GM19043 (cell line): ENCODE measurements at regions not wholly inside any gene's neighbourhood (a gene's known extent, or its start where the extent isn't known, plus 50 kb on each side); places are given as distances from the start of the nearest gene placed in this dataset.
"Not testable (repeated sequence)": the region's sequence is repeated elsewhere in the genome, so short reads cannot be mapped to it uniquely, and the experiment has no call there.

ENCODE experiments used
- ATAC-seq: cut with Tn5 transposase; IDR thresholded peaks from one replicate; pipeline ENCODE4 v1.9.1; 2021; ENCODE audit warnings: low read depth; ENCODE audit not compliant: unreplicated experiment

DNA sequence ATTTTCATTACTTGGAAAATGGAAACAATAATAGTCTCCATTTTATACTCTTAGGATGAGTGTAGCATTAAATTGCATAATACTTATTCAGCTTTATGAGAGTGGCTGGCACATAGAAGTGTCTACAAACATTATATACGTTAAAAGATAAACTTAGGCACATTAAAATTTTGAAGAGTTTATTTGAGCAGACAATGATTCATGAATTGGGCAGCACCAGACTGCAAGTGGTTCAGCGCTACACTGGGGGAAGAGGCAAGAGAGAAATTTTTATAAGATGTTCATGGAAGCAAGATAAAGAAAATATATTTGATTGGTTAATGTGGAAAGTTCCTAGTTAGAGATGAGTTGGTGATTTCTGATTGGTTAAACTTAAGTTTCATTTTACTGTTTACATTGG lies 243.7 kb downstream of the RASEF start:
- ATAC-seq: no peak

DNA sequence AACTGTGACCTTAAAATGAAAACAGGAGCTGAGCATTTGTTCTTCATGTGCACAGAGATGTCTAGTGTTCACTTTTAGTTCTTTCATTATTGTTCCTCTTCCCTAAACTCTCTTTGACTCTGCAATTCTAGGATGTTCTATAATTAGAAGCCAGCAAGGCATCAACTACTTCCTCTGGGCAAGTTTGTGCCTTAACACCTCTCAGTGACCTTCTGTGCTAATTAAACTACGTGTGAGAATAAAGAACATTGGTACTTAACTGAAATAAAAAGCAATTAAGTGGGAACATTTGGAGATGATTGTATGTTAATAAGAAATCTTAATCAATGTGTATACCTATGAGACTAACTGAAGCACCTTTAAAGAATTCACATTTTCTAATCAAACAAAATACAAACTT lies 242.8 kb downstream of the RASEF start:
- ATAC-seq: no peak

DNA sequence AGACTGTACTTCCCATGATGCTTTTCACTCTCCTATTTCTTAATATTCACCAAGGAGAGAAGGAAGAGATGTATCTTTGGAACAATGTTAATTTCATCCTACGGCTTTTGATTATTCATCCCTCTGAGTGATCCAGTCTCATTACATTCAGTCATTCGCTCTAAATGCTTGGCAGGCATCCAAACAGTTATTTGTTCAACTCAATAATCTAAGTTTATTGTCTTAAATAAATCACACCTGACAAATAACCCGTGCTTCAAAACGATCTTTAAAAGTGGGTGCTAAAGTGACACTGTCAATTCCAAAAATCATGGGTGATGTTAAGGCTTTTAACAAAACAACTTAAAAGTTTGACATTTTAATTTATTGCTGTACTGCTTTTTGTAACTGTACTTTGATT lies 233.1 kb downstream of the RASEF start:
- ATAC-seq: no peak

DNA sequence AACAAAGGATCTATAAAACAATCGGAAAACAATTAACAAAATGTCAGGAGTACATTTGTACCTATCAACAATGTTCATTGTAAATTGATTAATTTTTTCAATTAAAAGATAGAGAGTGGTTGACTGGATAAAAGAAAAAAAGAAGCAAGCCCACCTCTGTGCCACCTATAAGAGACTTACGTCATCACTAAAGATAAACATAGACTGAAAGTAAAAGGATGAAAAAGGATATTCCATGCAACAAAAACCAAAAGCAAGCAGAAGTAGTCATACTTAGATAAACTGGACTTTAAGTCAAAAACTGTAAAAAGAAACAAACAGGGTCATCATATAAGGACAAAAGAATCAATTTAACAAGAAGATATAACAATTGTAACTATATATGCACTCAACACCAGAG lies 197.4 kb downstream of the RASEF start:
- no peak for ATAC-seq

DNA sequence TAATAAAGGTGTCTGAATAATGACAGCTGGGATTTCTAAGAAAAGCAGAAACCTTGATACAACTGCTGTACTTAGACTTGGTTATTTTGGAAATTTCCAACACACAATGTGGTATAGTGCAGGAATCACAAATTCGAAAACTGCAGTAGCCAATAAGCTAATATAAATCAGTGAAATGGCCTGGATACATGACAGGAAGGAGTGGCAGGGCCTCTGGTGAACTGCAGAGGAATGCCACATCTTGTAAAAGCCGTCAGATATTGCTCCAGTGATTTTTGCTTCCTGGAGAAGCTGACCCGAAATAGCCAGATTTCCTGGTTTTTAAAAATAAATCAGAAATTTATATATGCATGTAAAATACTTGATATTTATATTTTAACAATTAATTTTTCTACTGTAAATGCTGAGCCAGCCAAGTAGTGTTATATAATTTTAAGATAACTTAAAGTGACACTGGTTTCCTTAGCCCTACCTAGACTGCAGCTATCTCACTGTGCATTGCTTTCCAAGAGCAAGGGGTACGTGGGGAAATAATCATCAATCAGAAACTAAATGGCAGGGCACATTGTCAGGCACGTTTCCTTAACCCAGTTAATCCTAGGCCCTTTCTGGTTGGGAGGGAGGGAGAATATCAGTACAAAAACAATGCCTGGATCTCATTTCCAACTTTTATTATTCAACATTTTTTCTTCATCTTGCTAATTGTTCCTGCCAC lies 182.4 kb downstream of the RASEF start:
- no peak for ATAC-seq

DNA sequence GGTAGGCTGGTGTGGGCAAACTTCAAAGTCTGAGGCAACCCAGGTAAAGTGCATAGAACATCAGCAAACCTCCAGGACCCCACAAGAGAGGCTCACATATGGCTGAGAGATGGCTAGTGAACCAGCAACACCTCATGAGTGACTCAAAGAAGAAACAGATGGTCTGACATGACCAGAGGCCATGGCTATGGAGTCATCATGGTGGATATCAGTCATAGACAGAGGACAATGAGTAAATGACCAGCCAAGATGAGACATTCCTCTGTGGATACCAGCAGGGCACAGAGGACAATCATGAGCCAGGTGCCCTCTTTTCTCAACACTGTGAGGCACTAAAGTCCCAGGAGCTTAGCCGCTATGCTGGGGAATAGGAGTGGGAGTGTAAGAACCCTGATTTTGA lies 180.8 kb downstream of the RASEF start:
- ATAC-seq: no peak

DNA sequence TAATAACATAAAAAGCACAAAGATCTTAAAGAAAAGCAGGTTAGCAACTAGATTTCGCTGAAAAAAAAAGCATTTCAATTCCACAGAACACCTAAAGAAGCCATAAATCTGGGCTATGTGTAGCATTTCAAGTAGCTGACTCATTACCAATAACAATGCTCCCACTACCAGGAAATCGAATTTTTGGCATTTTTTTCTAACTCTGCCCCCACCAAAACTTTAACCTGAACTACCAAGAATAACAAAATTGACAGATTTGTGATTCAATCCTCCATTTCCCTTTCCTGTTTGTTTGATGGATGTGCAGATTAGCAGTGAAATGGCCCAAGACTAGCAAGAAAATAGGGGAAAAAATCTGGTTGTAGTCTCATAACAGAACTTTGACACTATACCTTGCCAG lies 180.2 kb downstream of the RASEF start:
- no peak for ATAC-seq

DNA sequence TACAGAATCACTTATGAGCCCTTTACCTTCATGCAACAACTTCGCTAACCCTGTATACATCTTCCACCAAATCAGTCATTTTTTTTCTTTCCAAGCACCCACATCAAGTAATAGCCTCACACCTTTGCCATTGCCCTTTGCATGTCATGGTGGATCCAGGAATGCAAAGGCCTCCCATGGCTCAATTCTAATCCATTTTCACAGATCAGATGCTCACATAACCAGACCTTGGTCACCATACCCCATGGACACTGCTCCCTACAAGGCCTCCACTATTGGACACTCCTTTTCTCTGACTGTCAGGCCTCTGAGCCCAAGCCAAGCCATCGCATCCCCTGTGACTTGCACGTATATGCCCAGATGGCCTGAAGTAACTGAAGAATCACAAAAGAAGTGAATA lies 179.5 kb downstream of the RASEF start:
- ATAC-seq: no peak

DNA sequence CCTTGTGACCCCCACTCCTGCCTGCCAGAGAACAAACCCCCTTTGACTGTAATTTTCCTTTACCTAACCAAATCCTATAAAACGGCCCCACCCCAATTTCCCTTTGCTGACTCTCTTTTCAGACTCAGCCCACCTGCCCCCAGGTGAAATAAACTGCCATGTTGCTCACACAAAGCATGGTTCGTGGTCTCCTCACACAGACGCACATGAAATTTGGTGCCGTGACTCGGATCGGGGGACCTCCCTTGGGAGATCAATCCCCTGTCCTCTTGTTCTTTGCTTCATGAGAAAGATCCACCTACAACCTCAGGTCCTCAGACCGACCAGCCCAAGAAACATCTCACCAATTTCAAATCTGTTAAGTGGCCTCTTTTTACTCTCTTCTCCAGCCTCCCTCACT lies 179.0 kb downstream of the RASEF start:
- not testable (repeated sequence) for ATAC-seq

DNA sequence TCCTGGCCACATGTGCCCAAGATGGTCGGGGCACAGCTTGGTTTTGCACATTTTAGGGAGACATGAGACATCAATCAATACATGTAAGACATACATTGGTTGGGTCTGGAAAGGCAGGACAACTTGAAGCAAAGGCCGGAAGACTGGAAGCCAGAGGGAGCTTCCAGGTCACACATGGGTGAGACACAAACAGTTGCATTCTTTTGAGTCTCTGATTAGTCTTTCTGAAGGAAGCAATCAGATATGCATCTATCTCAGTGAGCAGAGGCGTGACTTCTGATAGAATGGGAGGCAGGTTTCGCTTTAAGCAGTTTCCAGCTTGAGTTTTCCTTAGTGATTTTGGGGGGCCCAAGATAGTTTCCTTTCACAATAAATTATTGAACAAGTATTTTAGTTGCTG lies 172.5 kb downstream of the RASEF start:
- ATAC-seq: no peak

DNA sequence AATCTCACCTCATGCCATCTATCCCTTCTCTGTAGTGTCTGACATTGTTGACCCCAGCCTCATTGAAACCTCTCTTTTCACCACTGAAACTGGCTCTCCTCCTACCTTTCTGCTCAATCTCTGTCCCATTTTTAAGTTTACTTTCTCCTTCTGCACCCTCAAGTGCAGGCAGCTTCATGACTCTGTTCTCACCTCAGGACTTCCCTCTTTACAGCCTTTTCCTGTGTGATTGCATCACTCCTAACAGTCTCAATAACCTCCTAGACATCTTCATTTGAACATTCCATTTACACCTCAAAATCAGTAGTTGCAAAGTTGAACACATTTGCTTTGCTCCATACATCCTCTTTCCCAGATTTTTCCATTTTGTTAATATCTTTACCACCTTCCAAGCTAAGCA lies 172.1 kb downstream of the RASEF start:
- ATAC-seq: no peak

DNA sequence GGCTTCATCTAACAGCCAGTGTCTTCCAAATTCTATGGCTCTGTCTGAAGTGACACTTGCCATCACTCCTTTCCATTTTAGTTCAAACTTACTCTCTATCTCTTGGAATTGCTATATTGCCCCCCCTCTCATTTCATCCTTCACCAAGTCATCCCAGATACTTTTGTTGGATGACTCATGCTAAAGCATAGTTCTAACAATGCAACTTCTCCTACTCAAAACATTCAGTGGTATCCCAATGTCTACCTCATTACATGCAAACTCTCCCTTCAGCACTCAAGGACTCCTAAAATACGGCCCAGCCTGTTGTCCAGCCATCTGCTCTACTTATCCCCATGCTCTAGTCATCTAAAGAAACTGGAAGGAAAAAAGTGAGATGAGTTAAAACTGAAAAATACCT lies 171.6 kb downstream of the RASEF start:
- no peak for ATAC-seq

DNA sequence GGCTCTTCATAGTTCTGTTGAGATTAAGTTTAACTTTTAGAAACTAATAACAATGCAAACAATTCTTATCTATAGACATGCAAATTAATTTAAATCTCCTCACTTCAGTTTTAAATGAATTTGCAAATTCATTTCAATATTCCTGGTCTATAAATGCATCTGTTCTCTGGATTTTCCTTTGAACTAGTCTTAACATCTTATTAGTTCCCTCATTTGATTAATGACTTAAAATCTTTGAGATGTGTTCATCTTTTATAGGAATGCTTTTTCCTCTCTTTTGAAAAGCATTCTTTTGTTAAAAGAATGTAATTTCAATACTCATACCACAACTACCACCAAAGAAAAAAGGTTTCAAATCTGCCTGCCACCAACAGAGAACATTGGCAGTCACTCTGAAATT lies 169.4 kb downstream of the RASEF start:
- ATAC-seq: no peak

DNA sequence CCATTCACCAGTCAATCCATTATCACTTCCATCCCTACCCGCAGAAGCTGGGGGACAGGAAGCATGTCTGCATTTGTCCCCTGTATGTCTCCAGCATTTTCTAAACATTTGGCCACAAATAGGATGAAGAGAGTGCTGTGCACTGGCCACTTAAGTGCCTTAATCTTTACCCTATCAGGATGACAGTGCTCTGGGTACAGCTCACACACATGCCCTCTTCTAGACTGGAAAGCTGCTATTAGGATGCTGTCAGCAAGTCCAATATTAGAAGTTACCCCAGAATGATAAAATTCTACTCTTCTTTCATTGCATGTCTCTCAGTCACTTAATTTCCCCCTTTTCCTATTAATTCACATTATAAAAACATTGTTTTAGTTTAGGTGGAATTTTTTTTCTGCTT lies 168.4 kb downstream of the RASEF start:
- no peak for ATAC-seq

DNA sequence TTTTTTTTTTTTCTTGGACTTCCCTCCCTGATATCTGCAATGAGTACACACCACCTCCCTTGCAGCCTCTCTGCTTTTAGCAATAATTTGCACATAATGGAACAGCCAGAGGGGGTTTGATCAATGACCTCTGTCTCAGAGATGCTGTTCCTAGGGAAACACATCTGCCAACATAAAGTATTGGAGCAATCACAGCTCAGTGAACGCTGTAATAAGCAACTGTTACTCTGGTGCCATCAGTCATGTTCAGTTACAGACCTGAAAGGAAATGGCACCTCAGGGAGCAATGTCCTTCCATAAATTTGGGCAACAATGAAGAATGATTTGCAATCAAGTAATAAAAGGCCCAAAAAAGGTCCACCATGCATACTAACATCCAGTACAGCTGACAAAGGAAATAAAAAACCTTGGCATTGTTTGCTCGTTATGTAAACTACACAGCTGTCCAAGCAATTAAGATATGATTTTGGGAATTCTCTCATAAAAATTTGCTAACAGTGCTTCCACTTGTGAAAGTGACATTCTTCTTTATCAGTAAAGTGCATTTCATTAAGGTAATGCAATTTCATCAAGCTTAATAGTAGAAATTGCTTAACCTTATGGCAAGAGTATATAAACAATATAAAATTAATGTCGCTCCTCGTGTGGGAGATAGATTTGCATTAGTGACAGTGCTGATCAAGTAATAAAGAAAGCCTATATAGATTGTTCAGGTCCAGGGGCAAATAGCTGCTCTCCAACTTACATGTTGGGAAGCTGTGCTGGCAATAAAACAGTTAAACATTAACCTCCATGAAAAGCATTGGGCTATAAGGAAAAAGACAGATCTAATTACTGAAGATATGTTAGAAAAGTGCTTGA lies 167.8 kb downstream of the RASEF start:
- ATAC-seq: no peak

DNA sequence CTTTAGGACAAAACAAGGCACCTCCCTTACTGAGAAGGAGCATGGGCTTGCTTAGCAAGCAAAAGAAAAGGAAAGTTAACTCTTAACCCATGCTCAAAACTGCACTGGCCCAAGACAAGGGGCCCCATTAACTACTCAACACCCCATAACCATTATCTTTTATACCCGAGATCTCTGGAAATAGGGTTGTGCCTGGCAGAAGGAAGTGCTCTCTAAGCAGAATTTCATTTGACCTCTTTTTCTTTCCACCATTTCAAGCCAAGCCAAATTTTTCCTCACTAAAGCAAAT lies 167.2 kb downstream of the RASEF start:
- ATAC-seq: no peak

DNA sequence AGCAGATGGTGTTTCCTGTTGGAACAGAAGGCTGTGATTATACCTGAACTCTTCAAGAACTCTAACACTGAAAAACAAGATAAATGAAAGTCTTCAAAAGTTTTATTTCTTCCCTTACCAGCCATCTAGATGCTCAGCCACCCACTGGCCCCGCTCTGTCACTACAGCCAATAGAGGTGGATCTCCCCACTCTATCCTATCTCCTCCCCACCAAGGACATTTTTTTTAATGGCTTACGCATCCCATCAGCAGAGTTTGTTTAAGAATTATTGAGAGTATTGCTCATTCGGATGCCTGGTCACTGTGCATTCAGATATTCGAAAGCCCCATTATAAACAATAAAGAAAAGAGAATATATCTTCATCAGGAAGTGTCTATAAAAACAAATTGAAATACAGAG lies 159.4 kb downstream of the RASEF start:
- no peak for ATAC-seq

DNA sequence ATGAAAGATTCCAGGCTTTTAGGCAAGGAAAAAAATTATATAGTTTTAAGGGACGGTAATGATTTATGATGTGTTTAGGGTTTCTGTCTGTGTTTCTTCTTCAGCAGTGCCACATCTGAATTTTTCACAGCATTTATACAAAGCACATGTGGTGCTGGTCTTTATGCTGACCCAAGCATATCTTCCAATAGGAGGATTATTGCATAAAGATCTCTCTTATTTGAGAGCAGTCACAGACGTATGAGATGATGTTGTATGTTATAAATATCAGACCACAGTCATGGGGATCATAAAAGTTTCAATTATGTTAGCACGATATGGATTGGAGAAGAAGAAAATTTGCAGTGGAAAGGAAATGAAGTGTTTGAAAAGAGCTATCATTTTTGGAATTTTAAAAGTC lies 150.9 kb downstream of the RASEF start:
- no peak for ATAC-seq

DNA sequence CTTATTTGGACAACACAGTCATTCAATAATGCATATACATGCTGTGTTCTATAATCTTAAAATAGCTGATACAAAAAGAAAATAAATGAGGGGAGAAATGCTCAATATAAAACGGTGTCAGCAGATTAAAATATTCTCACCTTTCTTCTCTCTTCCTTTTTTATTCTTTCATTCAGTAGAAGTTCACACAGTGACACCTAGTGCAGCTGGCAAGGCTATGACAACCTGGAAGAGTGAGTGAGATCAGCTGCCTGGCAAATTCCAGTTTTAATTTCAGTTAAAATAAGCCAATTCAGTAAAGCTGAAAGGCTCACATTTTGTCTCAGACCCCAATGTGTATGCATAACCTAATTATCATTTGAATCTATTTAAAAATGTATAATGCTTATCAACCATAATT lies 150.3 kb downstream of the RASEF start:
- ATAC-seq: no peak

DNA sequence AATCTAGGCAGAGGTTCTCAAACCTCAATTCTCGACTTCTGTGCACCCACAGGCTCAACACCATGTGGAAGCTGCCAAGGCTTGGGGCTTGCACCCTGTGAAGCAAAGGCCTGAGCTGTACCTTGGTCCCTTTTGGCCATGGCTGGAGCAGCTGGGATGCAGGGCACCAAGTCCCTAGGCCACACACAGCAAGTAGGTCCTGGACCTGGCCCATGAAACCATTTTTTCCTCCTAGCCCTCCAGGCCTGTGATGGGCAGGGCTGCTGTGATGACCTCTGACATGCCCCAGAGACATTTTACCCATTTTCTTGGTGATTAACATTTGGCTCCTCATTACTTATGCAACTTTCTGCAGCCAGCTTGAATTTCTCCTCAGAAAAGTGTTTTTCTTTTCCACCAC lies 146.7 kb downstream of the RASEF start:
- not testable (repeated sequence) for ATAC-seq

DNA sequence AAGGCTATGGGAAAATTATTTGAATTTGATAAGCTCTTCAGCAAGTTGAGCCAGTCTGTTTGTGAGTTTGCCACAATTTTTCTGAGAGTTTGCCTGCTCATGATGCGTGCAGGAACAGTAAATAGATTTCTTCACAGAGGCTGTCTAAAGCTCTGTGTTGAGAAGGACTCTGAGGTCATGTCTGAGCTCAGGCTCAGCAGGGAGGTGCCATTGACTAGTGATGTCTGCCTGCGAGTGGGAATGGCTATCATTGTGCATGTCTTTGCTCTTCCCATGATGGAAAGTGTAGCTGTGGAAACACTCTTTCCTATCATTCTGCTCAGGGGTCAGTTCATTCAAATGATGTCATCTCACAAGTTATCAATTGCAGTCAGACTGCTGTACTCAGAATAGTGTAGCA lies 142.8 kb downstream of the RASEF start:
- ATAC-seq: no peak

DNA sequence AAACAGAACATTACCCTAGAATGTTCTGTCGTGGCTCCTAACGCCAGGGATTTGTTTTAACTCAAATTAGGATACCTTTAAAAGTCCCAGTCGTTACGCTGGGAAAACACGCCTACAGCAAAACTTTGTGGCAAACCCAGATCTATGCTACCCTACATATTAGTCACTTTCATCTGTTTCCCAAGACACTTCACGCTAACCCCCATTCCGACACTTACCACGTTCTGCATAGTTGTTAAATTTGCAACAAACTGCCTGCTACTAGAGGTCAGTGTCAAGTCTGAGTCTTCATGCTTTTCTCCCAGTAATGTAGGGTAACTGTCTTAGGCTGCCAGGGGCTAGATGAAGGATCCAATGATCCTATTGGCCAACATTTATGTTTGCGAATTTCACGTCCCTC lies 140.3 kb downstream of the RASEF start:
- ATAC-seq: no peak
